Activated T-cell treated with anti-CD3 and anti-CD28 coated beads, Interleukin-2, amount 50 U/mL, for 4 hours (primary cell): ENCODE measurements at regions not wholly inside any gene's neighbourhood (a gene's known extent, or its start where the extent isn't known, plus 50 kb on each side); places are given as distances from the start of the nearest gene placed in this dataset.
"Not testable (repeated sequence)": the region's sequence is repeated elsewhere in the genome, so short reads cannot be mapped to it uniquely, and the experiment has no call there.

ENCODE experiments used
- ATAC-seq, 2 donors: fragments of 200-7000 bp; cut with Tn5 transposase; one replicate each; pipeline ENCODE4 v1.10.0; 2021
- DNase-seq: peaks from one replicate; pipeline ENCODE4 v3.0.0-alpha.2; 2020
- H3K27me3 Mint-ChIP-seq: one replicate; pipeline ENCODE4 v1.8.0; 2021; ENCODE audit warnings: low read depth, mixed read lengths
- H3K36me3 Mint-ChIP-seq: one replicate; pipeline ENCODE4 v1.8.0; 2022; ENCODE audit warnings: mixed read lengths; ENCODE audit not compliant: insufficient read depth
- H3K4me1 Mint-ChIP-seq: one replicate; pipeline ENCODE4 v1.8.0; 2021; ENCODE audit warnings: low read depth, mixed read lengths
- H3K4me3 Mint-ChIP-seq: one replicate; pipeline ENCODE4 v1.8.0; 2021; ENCODE audit warnings: mild to moderate bottlenecking, moderate library complexity, mixed read lengths
- H3K9me3 Mint-ChIP-seq: one replicate; pipeline ENCODE4 v1.8.0; 2021; ENCODE audit warnings: mixed read lengths

GRCh38 chr1:60866917-60867531 lies 215.3 kb upstream of the NFIA start:
- H3K27me3 Mint-ChIP-seq = peaks cover 2% of the 10 kb centered on the region
- no peak for DNase-seq
- no peaks in the 10 kb centered on the region for H3K36me3 Mint-ChIP-seq

GRCh38 chr1:60866226-60866900 lies 216.0 kb upstream of the NFIA start:
- ATAC-seq = no peak
- no peak for DNase-seq
- H3K4me1 Mint-ChIP-seq = no peaks in the 10 kb centered on the region
- no peaks in the 10 kb centered on the region for H3K36me3 Mint-ChIP-seq
- H3K4me3 Mint-ChIP-seq = no peak overlapping the region
- H3K9me3 Mint-ChIP-seq = no peaks in the 10 kb centered on the region
- H3K27me3 Mint-ChIP-seq = peaks cover 4% of the 10 kb centered on the region

More at GRCh38 chr1:60866917-60867531, 215.3 kb upstream of the NFIA start:
- Mint-ChIP-seq H3K4me3 (no peak overlapping the region), H3K4me1 (no peaks in the 10 kb centered on the region), H3K9me3 (no peaks in the 10 kb centered on the region)
- ATAC-seq = no peak

- Mint-ChIP-seq H3K4me3 (no peak overlapping the region), H3K9me3 (no peaks in the 10 kb centered on the region)
These were observed 217.2 kb upstream of the NFIA start for GRCh38 chr1:60865166-60865565.

GRCh38 chr1:60864722-60865121 lies 217.6 kb upstream of the NFIA start:
- ATAC-seq (no peak), DNase-seq (no peak)
- peaks cover 10% of the 10 kb centered on the region for H3K27me3 Mint-ChIP-seq
- H3K4me3 Mint-ChIP-seq = no peak overlapping the region
- H3K36me3 Mint-ChIP-seq = no peaks in the 10 kb centered on the region
- H3K9me3 Mint-ChIP-seq = no peaks in the 10 kb centered on the region
- no peaks in the 10 kb centered on the region for H3K4me1 Mint-ChIP-seq

More at GRCh38 chr1:60865166-60865565, 217.2 kb upstream of the NFIA start:
- ATAC-seq (no peak), DNase-seq (no peak)
- Mint-ChIP-seq H3K36me3 (no peaks in the 10 kb centered on the region), H3K27me3 (peaks cover 10% of the 10 kb centered on the region), H3K4me1 (no peaks in the 10 kb centered on the region)

- ATAC-seq = no peak
These were observed 219.2 kb upstream of the NFIA start for GRCh38 chr1:60863131-60863530.

GRCh38 chr1:60861961-60862567 lies 220.3 kb upstream of the NFIA start:
- H3K4me3 Mint-ChIP-seq = no peak overlapping the region
- DNase-seq (no peak), ATAC-seq (no peak)
- peaks cover 8% of the 10 kb centered on the region for H3K27me3 Mint-ChIP-seq
- H3K4me1 Mint-ChIP-seq = no peaks in the 10 kb centered on the region
- no peaks in the 10 kb centered on the region for H3K9me3 Mint-ChIP-seq
- no peaks in the 10 kb centered on the region for H3K36me3 Mint-ChIP-seq

More at GRCh38 chr1:60863131-60863530, 219.2 kb upstream of the NFIA start:
- DNase-seq = no peak
- no peaks in the 10 kb centered on the region for H3K4me1 Mint-ChIP-seq
- H3K27me3 Mint-ChIP-seq = peaks cover 9% of the 10 kb centered on the region
- H3K9me3 Mint-ChIP-seq = no peaks in the 10 kb centered on the region
- H3K4me3 Mint-ChIP-seq = no peak overlapping the region
- H3K36me3 Mint-ChIP-seq = no peaks in the 10 kb centered on the region

- H3K4me1 Mint-ChIP-seq = no peaks in the 10 kb centered on the region
- ATAC-seq (no peak), DNase-seq (no peak)
- no peaks in the 10 kb centered on the region for H3K9me3 Mint-ChIP-seq
- H3K27me3 Mint-ChIP-seq = peaks cover 8% of the 10 kb centered on the region
- H3K4me3 Mint-ChIP-seq = no peak overlapping the region
- H3K36me3 Mint-ChIP-seq = no peaks in the 10 kb centered on the region
These were observed 223.2 kb upstream of the NFIA start for GRCh38 chr1:60859111-60859510.

GRCh38 chr1:60857851-60858250 lies 224.5 kb upstream of the NFIA start:
- no peaks in the 10 kb centered on the region for H3K36me3 Mint-ChIP-seq
- no peak for ATAC-seq
- no peaks in the 10 kb centered on the region for H3K4me1 Mint-ChIP-seq
- H3K9me3 Mint-ChIP-seq = no peaks in the 10 kb centered on the region
- H3K27me3 Mint-ChIP-seq = peaks cover 8% of the 10 kb centered on the region
- H3K4me3 Mint-ChIP-seq = no peak overlapping the region
- DNase-seq = no peak

- Mint-ChIP-seq H3K4me1 (no peaks in the 10 kb centered on the region), H3K36me3 (no peaks in the 10 kb centered on the region), H3K27me3 (peaks cover 2% of the 10 kb centered on the region), H3K4me3 (no peak overlapping the region), H3K9me3 (peaks cover 6% of the 10 kb centered on the region)
- ATAC-seq (no peak), DNase-seq (no peak)
These were observed 232.3 kb upstream of the NFIA start for GRCh38 chr1:60850084-60850483.

- Mint-ChIP-seq H3K4me1 (no peaks in the 10 kb centered on the region), H3K27me3 (peaks cover 3% of the 10 kb centered on the region), H3K4me3 (no peak overlapping the region), H3K9me3 (peaks cover 6% of the 10 kb centered on the region), H3K36me3 (no peaks in the 10 kb centered on the region)
- DNase-seq = no peak
- ATAC-seq = no peak
These were observed 233.0 kb upstream of the NFIA start for GRCh38 chr1:60849401-60849800.

GRCh38 chr1:60848583-60849188 lies 233.7 kb upstream of the NFIA start:
- H3K4me3 Mint-ChIP-seq = no peak overlapping the region
- no peak for ATAC-seq
- no peaks in the 10 kb centered on the region for H3K36me3 Mint-ChIP-seq
- no peak for DNase-seq
- H3K27me3 Mint-ChIP-seq = peaks cover 3% of the 10 kb centered on the region
- H3K4me1 Mint-ChIP-seq = no peaks in the 10 kb centered on the region
- H3K9me3 Mint-ChIP-seq = peaks cover 6% of the 10 kb centered on the region

GRCh38 chr1:60847855-60848582 lies 234.3 kb upstream of the NFIA start:
- no peak for DNase-seq

GRCh38 chr1:60847391-60847790 lies 235.0 kb upstream of the NFIA start:
- ATAC-seq = no peak
- Mint-ChIP-seq H3K4me1 (no peaks in the 10 kb centered on the region), H3K4me3 (no peak overlapping the region), H3K9me3 (peaks cover 6% of the 10 kb centered on the region), H3K36me3 (no peaks in the 10 kb centered on the region), H3K27me3 (peaks cover 3% of the 10 kb centered on the region)
- DNase-seq = no peak

More at GRCh38 chr1:60847855-60848582, 234.3 kb upstream of the NFIA start:
- Mint-ChIP-seq H3K27me3 (peaks cover 3% of the 10 kb centered on the region), H3K4me3 (no peak overlapping the region), H3K9me3 (peaks cover 6% of the 10 kb centered on the region), H3K36me3 (no peaks in the 10 kb centered on the region), H3K4me1 (no peaks in the 10 kb centered on the region)
- no peak for ATAC-seq

- H3K36me3 Mint-ChIP-seq, H3K9me3 Mint-ChIP-seq, ATAC-seq, H3K4me3 Mint-ChIP-seq, H3K27me3 Mint-ChIP-seq, DNase-seq, H3K4me1 Mint-ChIP-seq: not testable (repeated sequence)
These were observed 236.7 kb upstream of the NFIA start for GRCh38 chr1:60845659-60846058.
